Bronchial epithelial cell (primary cell): ENCODE measurements at regions not wholly inside any gene's neighbourhood (a gene's known extent, or its start where the extent isn't known, plus 50 kb on each side); places are given as distances from the start of the nearest gene placed in this dataset.

Experiments used
- DNase-seq: peaks from one replicate; pipeline ENCODE4 v3.0.0-alpha.2; 2010; ENCODE audit warnings: low read depth
- FAIRE-seq: peaks from 2 replicates; lab custom pipeline; 2011; peaks lifted over from hg19 to GRCh38; lab: Jason Lieb, UNC
- H3K27me3 ChIP-seq: 2 replicates; pipeline ENCODE4 v1.5.1; 2011; ENCODE audit warnings: low read length; ENCODE audit not compliant: control insufficient read depth, insufficient read depth
- H3K36me3 ChIP-seq: 2 replicates; pipeline ENCODE4 v1.5.1; 2011; ENCODE audit warnings: low read length; ENCODE audit not compliant: control insufficient read depth, insufficient read depth
- H3K4me3 ChIP-seq: 2 replicates; pipeline ENCODE4 v1.5.1; 2011; ENCODE audit warnings: mild to moderate bottlenecking, low read depth, low read length, control low read depth
- CTCF ChIP-seq: IDR thresholded peaks from 2 replicates; pipeline ENCODE4 v1.5.1; 2011; ENCODE audit warnings: mild to moderate bottlenecking, moderate library complexity, low read length, control low read depth, inconsistent platforms; ENCODE audit not compliant: insufficient read depth, severe bottlenecking

DNA sequence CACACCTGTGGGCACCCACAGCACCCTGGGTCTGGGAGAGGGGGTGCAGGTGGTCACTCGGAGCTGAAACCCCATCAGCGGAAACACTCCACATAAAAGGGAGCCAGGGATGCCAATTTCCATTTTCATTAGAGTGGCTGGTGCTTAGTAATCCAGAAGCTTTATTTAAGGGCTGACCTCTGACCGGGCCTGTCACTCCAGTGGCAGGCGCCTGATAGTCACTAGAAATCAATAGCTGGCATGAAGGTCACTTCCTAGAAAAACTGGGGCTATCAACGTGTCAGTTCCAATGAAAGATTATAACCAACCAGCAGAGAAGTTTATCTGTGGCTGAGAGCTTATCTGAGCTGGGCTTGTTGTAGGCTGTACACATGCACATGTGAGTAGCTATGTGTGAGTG, 333.7 kb upstream of the SKOR2 start:
- no peak for DNase-seq
- H3K36me3 ChIP-seq = no peaks in the 10 kb centered on the region
- TF ChIP-seq CTCF = no peak
- H3K4me3 ChIP-seq = no peak overlapping the region
- no peak for FAIRE-seq
- H3K27me3 ChIP-seq = no peaks in the 10 kb centered on the region

GRCh38 chr18:47582093-47582492, 330.6 kb upstream of the SKOR2 start:
- no peak for FAIRE-seq
- TF ChIP-seq CTCF = no peak

DNA sequence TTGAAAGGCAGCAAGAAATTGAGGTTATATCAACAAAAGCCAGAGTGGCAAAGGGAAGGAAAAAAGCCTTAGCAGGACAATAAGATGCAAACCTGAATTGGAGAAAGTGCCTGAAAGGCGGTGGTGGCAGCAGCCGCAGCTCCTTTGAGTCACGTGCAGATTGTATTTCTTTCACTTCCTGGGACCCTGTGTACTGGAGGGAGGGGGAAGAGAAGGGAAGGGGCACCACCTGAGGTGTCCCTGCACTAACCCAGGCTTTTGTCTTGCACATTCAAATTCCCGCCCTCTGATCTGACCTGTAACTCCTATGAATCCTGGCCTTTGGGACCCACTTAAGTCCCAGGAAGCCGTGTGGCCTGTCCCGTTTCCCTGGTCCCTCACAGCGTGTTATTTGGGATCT, 326.1 kb upstream of the SKOR2 start:
- no peak for FAIRE-seq
- TF ChIP-seq CTCF = no peak
- H3K27me3 ChIP-seq = no peaks in the 10 kb centered on the region
- no peak overlapping the region for H3K4me3 ChIP-seq
- H3K36me3 ChIP-seq = no peaks in the 10 kb centered on the region
- DNase-seq = no peak

More at GRCh38 chr18:47582093-47582492, 330.6 kb upstream of the SKOR2 start:
- no peak overlapping the region for H3K4me3 ChIP-seq
- no peaks in the 10 kb centered on the region for H3K36me3 ChIP-seq
- H3K27me3 ChIP-seq = no peaks in the 10 kb centered on the region
- DNase-seq = no peak

GRCh38 chr18:47574966-47575365, 323.5 kb upstream of the SKOR2 start:
- FAIRE-seq = no peak

GRCh38 chr18:47571957-47572356, 320.5 kb upstream of the SKOR2 start:
- no peak for TF ChIP-seq CTCF
- DNase-seq (no peak), FAIRE-seq (no peak)
- no peak overlapping the region for H3K4me3 ChIP-seq
- H3K36me3 ChIP-seq = no peaks in the 10 kb centered on the region
- H3K27me3 ChIP-seq = no peaks in the 10 kb centered on the region

More at GRCh38 chr18:47574966-47575365, 323.5 kb upstream of the SKOR2 start:
- Histone ChIP-seq H3K27me3 (no peaks in the 10 kb centered on the region), H3K4me3 (no peak overlapping the region), H3K36me3 (no peaks in the 10 kb centered on the region)
- no peak for DNase-seq
- no peak for TF ChIP-seq CTCF

- Histone ChIP-seq H3K4me3 (no peak overlapping the region), H3K27me3 (no peaks in the 10 kb centered on the region), H3K36me3 (no peaks in the 10 kb centered on the region)
- no peak for FAIRE-seq
- TF ChIP-seq CTCF = no peak
- DNase-seq = no peak
Measured at GRCh38 chr18:47566809-47567208, 315.3 kb upstream of the SKOR2 start.
